HG03439 (cell line): ENCODE measurements at regions not wholly inside any gene's neighbourhood (a gene's known extent, or its start where the extent isn't known, plus 50 kb on each side); places are given as distances from the start of the nearest gene placed in this dataset.
"Not testable (repeated sequence)": the region's sequence is repeated elsewhere in the genome, so short reads cannot be mapped to it uniquely, and the experiment has no call there.

Experiments
- ATAC-seq: cut with Tn5 transposase; IDR thresholded peaks from one replicate; pipeline ENCODE4 v1.9.1; 2021; ENCODE audit warnings: mild to moderate bottlenecking, moderate library complexity; ENCODE audit not compliant: unreplicated experiment

DNA sequence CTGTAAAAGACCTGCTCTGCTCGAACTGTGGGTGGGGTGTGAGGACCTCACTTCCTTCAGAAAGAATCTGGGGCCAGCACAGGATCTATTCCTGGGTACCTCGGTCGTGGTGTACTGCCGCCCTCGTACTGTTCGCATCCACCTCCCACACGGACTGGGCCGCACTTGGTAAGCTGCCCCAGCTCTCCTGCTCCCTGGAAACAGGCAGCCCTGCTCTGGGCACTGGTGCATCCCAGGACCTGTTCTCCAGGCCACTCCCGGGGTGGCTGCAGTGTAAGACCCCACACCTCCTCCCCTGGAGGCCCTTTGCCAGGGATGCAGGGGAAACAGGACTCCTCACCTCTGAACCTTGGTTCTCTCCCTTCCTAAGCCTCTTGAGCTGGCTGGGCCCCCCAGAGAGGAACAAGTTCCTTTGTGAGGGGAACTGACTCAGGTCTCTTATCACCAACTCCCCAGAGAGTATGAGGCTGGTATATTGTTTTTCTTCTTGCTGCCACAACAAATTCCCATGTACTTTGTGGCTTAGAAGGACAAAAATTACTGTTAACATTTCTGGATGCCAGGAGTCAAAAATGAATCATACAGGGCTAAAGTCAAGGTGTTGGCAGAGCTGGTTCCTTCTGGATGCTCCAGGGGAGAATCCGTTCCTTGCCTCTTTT, 276.5 kb downstream of the NUAK1 start:
- ATAC-seq, result no peak

DNA sequence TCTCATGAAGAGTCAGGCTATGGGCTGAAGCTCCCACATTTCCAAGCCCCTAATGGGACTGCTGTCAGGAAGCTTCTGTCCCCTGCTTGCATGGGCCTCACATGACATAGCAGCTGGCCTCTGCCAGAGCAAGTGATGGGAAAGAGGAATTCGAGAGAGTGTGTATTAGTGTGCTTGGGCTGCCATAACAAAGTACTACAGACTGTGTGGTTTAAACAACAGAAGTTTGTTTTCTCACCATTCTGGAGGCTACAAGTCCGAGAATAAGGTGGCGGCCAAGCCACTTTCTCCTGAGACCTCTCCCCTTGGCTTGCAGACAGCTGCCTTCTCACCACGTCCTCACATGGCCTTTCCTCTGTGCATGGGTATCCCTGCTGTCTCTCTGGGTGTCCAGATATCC, 274.4 kb downstream of the NUAK1 start:
- ATAC-seq, result no peak

DNA sequence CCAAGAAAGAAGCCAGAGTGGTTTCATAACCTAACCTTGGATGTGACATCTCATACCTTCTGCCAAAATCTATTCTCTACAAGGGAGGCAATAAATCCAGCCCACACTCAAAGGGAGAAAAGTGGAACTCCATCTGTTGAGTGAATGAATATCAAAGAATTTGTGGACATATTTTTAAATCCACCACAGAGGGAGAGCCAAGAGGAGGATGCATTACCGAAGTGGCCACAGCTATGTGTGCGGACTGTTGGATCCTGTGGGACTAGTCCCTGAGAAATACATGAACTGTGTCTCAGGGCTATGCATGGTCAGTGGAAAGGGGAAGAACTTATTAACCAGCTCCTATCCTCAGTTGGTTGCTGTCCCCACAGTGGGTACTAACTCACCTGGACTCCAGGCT, 273.9 kb downstream of the NUAK1 start:
- no peak for ATAC-seq

DNA sequence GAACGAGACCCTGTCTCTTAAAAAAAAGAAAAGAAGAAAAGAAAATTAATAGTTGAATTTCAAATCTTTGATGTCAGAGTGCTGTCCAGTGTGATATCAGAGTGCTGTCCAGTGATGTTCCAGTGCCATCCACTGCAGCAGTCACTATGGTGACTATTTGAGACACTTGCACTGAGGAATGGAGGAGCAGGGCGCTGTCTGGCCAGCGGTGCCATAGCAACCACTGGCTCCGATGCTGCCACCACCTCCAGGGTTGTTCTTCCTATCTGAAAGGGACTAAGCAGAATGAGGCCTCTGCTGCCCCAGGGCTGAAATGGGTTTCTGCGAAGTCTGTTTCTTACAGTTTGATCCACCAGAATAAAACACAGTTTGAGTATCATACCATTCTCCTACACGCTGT, 272.9 kb downstream of the NUAK1 start:
- ATAC-seq, result no peak

DNA sequence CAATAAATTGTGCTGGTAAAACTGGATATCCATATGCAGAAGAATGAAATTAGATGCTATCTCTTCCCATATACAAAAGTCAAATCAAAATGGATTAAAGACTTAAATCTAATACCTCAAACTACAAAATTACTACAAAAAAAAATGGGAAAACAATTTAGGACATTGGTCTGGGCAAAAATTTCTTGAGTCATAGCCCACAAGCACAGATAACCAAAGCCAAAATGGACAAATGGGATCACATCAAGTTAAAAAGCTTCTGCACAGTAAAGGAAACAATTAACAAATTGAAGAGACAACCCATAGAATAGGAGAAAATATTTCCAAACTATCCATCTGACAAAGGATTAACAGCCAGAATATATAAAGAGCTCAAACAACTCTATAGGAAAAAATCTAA, 264.6 kb downstream of the NUAK1 start:
- no peak for ATAC-seq

DNA sequence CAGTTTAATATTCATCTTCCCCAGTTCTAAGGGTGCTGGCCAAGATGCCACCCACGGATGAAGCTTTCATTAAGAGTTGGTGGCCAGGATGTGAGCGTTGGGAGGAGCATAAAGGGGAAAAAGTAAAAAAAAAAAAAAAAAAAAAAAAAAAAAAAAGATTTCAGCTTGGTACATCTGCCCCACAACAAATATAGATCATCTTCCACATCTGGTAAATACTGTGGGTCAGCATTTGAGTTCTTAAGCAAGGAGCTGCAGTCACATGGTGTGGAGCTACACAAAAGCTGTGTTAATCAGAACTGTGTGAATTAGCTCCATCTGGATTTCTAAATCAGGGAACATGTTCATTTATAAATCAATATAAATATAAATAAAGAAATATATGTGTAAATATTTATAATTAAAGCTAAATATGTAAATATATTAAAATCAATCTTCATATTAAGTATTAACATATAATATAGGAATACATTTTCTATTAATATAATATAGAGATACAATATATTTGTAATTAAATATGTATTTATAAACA, 262.3 kb downstream of the NUAK1 start:
- ATAC-seq, result no peak

DNA sequence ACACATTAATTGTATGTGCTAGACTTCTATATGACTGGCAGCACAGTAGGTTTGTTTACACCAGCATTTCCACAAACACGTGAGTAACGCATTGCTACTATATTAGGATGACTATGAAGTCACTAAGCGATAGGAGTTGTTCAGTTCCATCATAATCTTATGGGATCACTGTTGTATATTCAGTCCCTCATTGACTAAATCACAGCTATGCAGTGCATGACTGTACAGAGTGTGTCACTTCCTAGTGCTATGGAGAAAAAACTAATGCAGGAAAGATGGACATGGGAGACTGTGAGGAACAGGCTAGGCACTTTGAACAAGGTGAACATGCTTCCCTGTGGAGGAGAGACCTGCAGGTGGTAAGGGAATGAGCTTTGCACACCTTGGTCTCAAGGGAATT, 259.8 kb downstream of the NUAK1 start:
- no peak for ATAC-seq

DNA sequence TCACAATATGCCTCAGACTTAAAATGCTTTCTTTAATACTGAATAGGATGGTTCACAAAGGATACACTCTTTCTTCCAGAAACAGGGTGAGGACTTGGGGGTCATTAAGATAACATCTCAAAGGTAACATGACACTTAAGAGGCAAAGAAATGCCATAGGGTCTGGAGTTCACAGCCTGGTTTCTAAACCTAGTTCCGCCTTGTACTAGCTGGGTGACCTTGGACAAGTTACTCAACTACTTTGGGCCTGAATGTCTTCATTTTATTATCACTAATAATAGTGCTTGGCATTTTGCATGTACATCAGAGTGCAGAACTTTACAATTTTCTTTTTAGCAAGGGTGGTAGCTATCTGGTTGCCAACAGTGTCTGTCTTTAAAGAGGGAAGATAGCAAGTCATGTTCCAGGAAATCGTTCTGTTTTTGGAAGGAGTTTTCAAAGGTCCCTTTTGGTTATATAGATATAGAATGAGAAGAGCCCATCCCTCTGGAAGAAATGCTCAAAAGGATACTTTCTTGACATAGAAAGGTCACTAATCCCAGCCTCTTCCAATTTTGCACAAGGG, 257.8 kb downstream of the NUAK1 start:
- ATAC-seq, result no peak

DNA sequence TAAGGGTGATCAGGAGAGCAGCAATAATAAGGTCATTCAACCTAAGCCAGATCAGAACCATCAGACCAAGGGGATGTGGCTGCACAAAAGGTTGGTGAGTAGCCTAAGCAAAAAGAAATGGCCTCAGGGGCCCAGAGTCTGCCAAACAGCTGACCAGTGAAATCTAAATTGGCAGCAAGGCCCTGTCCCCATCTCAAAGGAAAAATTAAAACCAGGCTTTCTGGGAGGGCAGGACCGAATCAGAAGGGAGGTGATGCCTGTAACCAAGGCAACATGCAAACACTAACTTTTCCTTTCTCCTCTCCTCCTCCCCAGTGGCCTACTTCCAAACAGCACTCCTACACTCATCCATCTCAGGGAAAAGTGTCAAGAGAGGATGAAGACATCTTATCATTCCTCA, 256.4 kb downstream of the NUAK1 start:
- no peak for ATAC-seq

DNA sequence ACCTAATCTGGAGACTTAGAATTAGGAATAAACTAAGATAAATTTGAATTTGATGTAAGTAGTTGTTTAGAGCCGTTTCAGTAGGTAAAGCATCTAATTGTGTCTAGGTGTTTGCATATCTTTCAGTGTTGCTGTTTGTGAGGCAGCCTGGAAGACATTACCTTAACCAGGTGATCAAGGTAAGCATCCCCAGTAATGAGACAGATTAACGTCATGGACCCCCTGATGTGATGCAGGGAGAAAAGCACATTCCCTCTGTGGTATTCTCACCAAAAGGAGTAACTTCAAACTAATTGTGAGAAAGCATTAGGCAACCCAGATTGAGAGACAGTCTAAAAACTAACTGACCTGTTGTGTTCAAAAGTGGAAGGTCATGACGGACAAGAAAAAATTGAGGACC, 251.6 kb downstream of the NUAK1 start:
- no peak for ATAC-seq

DNA sequence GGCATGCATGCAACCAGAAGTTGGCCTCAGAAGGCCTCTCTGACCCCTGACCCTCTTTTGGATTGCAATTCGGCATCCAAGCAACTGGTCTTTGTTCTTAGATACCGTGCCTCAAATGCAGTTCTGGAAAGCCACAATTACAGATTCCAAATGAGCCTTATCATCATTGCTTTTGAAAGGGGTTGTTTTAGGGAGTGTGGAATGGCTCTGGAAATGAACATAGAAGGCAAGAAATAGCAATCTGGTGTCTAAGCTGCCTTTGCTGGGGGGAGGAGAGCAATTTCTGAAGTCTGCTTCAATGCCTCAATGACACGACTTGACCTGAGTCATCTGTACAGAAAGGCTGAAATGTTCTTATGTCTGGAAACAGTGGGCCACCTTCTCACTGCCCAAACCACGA, 250.1 kb downstream of the NUAK1 start:
- ATAC-seq, result no peak

DNA sequence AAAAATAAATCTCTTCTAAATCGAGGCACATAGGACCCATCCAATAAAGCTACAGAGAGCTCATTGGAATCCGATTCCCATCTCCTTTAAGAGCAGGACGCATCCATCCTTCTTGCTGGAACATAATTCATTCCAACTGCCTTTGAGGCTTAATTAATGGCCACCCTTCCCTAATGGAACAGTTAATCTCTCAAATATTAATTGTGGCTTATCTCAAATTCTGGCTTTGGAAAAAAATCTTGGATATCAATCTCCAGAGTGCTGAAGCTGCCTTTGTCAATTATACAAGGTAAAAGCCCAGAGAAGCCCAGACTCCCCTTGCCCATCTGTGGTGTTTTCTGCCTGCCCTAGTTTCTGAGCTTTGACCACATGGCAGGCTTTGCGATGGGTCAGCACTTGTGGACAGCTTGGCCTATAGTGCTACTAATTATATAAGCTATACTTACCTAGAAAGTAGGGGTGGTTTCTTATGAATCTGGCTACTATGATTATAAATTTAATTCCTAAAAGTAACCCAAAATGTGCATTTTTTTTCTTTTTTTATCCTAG, 246.3 kb downstream of the NUAK1 start:
- no peak for ATAC-seq

DNA sequence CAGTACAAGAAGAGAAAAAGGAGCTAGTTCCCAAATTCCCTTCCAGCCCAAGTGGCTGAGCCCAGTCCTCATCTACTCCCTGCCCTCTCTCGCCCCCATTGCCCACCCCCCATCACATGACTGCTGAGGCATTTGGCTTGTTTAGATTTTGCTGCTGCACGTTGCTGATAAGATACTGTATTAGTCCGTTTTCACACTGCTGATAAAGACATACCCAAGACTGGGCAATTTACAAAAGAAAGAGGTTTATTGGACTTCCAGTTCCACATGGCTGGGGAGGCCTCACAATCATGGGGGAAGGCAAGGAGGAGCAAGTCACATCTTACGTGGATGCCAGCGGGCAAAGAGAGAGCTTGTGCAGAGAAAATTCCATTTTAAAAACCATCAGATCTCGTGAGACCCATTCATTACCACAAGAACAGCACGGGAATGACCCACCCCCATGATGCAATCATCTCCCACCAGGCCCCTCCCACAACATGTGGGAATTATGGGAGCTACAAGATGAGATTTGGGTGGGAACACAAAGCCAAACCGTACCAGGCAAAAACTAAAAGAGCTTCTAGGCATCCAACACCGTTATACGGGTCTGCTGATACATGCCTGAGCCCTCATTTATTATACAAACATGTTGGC, 243.4 kb downstream of the NUAK1 start:
- ATAC-seq, result not testable (repeated sequence)

DNA sequence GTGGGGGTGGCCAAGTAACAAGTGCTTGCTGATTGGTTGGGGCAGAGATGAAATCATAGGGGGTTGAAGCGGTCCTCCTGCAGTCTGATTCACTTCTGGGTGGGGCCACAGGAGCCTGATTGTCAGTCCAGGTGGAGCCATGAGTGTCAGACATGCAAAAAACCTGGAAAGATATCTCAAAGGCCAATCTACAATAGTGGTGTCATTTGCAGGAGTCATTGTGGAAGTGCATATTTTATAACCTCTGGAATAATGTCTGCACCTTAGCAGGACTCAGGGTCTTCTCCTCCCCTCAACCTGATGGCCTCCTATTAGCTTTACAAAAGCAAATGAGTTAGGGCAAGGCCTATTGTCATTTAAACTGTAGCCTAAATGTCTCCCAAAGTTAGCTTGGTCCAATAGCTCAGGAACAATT, 241.4 kb downstream of the NUAK1 start:
- ATAC-seq, result no peak

DNA sequence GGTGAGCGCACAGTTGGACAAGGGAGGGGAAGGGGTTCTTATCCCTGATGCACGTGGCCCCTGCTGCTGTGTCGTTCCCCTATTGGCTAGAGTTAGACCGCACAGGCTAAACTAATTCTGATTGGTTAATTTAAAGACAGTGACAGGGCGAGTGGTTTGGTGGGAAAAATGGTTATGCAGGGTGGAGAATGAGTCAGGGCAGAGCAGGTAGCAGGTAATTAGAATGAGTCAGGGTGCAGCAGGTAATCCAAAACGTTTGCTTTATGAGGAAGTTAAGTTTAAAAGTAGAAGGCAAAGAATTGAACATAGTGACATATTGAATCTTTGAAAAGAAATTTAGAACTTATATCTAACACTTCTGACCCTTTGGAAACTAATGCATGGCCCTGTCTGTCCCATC, 240.5 kb downstream of the NUAK1 start:
- ATAC-seq, result not testable (repeated sequence)

DNA sequence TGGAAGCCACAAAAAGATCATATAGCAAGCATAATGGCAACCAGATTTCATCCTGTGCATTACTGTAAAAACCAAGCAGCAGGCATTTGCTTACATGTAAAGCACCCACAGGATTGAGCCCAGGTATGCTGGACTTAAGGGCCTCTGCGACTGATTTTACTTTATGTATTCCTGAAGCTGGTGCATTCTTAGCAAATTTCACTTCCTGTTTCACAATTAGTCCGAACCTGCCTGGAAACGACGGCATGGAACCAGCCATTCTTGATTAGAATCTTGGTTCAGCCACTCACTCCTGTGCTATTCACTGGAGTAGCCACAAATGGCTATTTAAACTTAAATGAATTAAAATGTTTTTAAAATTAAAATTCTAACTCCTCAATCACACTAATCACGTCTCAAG, 239.2 kb downstream of the NUAK1 start:
- ATAC-seq, result no peak

DNA sequence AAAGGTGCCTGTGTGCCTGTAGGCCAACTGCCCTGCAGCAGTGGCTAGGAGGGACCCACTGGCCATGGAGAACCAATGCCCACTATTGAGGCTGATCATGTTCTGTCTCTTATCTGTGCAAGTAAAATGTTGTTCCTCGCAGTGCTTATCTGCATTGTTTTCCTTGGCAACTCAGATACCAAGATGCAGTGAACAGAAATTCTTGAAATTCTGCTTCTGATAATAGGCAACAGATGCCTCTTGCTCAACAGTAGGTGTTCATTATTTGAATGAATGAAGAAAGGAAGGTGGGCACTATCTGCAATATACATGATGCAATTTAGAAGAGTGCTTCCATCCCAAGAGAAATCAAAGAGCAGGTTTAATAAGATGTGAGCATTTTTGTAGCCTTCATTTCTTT, 232.2 kb downstream of the NUAK1 start:
- ATAC-seq, result no peak

DNA sequence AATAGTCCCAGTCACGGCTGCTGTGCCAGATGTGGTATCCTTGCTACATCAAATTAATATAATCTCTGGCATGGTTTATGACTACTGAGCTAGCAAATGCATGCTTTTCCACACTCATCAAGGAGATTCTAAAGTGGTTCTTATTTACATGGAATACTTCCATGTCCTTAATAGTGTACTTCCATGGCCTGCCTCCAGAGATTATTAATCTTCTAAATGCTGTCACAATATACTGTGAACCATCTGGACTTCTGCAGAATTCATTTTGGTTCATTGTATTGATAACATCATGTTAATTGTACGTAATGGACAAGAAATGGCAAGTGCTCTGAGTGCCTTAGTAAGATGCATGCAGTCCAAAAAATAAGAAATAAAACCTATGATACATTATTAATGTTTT, 230.8 kb downstream of the NUAK1 start:
- ATAC-seq, result no peak

DNA sequence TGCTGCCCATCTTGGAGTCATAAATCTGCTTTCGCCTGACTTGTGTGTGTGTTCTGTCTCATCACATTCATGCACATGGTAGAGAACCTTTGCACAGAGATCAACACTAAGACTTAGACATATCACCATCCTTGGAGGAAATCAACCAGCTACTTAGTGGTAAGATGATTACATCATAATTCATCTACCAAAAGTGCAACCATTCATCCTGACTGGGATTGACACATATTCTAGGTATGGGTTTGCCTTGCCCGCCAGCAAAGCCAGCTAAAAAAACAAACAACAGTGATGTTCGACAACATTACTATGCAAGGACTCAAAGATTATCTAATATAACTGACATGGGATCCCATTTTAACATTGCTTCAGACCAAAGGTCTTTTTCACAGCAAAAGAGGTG, 228.7 kb downstream of the NUAK1 start:
- ATAC-seq, result no peak

DNA sequence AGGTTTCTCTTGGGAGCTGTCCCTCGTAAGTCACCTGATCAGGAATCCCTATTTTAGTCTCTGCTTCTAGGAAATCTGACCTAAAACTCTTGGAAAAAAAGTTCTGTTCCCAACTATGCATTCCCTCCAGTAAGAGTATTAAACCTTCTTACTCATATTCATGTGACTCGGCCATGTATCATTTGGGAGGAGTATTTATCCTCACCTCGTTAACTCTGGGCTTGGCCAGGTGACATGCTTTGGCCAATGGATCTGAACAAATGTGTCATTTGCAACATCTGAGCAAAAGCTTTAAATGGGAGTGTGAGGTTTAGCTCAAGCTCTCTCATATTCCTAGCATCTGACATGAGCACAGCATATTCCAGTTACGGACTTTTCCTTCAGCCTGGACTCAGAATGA, 226.8 kb downstream of the NUAK1 start:
- ATAC-seq, result no peak

DNA sequence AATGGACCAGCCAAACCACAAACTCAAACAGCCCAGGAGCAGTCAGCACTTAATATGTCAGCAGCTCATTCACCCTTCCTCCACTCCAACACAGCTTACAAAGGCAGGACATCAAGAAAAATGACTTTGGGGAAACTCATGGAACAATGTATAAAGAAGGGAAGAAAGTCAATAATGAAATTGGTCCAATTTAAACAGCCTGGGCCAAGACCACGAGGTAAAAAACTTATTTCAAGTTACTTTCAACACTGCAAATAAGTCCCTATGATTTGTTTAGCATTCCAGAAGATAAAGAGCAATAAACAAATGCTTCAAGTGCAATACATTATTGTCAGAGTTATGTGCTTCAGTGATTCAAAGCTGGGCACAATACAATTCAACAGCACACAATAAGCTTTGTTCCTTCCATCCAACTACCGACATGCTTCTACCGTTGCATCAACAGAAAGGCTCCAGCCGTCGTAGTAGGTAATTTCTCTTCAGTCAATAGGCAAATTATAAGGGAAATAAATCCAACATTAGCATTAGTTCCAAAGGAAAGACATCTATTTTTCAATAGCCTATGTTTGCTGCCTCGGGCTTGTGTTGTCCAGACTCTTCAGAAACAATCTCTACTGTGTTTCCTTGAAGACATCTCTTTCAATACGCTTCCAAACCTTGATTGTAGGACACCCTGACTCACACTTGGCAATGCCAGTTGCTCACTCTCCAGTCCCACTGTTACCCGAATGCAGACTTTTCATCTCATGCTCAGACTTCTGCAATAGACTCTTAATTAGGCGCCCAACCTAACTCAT, 225.7 kb downstream of the NUAK1 start:
- no peak for ATAC-seq
